ENCODE measurements at regions not wholly inside any gene's neighbourhood (a gene's known extent, or its start where the extent isn't known, plus 50 kb on each side); places are given as distances from the start of the nearest gene placed in this dataset.

DNA sequence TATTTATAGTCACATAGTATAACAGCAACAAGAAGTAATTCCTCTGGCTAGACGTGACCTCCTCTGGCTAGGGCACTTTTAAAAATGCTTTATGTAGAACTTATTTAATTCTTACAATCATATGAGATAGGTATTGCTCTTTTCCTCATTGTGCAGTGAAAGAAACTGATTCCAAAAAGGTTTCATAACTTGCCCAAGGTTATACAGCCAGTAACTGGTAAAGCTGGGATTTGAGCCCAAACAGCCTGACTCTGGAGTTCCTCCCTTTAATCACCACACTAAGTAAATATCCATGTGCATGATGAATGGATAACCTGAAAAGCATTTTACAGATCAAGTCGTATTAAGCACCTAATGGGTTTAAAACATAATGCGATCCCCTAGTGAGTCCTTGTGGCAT, 214.6 kb downstream of the PRL start:
- TF ChIP-seq, protein P1, sequence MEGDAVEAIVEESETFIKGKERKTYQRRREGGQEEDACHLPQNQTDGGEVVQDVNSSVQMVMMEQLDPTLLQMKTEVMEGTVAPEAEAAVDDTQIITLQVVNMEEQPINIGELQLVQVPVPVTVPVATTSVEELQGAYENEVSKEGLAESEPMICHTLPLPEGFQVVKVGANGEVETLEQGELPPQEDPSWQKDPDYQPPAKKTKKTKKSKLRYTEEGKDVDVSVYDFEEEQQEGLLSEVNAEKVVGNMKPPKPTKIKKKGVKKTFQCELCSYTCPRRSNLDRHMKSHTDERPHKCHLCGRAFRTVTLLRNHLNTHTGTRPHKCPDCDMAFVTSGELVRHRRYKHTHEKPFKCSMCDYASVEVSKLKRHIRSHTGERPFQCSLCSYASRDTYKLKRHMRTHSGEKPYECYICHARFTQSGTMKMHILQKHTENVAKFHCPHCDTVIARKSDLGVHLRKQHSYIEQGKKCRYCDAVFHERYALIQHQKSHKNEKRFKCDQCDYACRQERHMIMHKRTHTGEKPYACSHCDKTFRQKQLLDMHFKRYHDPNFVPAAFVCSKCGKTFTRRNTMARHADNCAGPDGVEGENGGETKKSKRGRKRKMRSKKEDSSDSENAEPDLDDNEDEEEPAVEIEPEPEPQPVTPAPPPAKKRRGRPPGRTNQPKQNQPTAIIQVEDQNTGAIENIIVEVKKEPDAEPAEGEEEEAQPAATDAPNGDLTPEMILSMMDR (IDR thresholded peaks at IDR 0.05; ENCODE audit: low read depth, low read length, poor library complexity, severe bottlenecking): no peak
- no peak for TF ChIP-seq EZH2phosphoT487 (IDR thresholded peaks at IDR 0.05; ENCODE audit: borderline replicate concordance, low read length)

All from DOHH2 (cell line).